ENCODE measurements at regions not wholly inside any gene's neighbourhood (a gene's known extent, or its start where the extent isn't known, plus 50 kb on each side); places are given as distances from the start of the nearest gene placed in this dataset.
"Not testable (repeated sequence)": the region's sequence is repeated elsewhere in the genome, so short reads cannot be mapped to it uniquely, and the experiment has no call there.

DNA sequence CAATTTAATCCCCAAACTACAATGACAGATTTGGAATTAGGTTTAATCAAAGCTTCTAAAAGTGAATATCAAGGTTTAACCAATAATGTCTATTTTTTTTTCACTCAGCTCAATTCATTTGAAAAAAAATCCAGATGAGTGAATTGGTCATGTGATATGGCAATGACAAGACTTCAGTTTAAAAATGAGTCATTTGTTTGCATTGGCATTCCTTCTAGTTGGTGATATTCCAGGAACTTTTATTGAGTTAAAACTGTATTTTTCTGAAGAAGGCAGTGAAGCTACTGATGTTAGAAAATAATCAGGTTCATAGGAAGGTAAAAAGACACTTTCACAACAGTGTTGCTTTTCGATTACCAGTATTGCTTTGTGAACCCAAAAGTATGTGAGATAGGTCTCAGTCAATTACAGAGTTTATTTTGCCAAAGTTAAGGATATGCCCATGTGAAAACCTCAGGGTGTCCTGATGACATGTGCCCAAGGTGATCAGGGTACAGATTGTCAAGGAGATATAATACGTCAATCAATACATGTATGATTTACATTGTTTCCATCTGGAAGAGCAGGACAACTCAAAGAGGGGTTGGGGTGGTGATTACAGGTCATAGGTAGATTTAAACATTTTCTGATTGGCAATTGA, 1214.9 kb downstream of the GALC start:
- no peak overlapping the region for H3K9ac ChIP-seq (ENCODE audit: low read depth in 1 of 2, low read length in 2 of 2)
- no peaks in the 10 kb centered on the region for H3K4me1 ChIP-seq (ENCODE audit: control insufficient read depth in 2 of 2, insufficient read depth in 2 of 2, low read length in 2 of 2)
- no peak overlapping the region for H3K27ac ChIP-seq (ENCODE audit: low read depth in 2 of 2, low read length in 2 of 2)
- no peak overlapping the region for H3K4me3 ChIP-seq (ENCODE audit: low read length in 2 of 2)
- H3K36me3 ChIP-seq (ENCODE audit: control insufficient read depth in 2 of 2, insufficient read depth in 2 of 2, low read length in 2 of 2) = no peaks in the 10 kb centered on the region
- peaks cover 0 to 6% of the 10 kb centered on the region in 2 donors for H3K9me3 ChIP-seq (ENCODE audit: control insufficient read depth in 2 of 2, low read length in 2 of 2)
- no peaks in the 10 kb centered on the region for H3K27me3 ChIP-seq (ENCODE audit: control insufficient read depth in 2 of 2, insufficient read depth in 2 of 2, low read length in 2 of 2)

DNA sequence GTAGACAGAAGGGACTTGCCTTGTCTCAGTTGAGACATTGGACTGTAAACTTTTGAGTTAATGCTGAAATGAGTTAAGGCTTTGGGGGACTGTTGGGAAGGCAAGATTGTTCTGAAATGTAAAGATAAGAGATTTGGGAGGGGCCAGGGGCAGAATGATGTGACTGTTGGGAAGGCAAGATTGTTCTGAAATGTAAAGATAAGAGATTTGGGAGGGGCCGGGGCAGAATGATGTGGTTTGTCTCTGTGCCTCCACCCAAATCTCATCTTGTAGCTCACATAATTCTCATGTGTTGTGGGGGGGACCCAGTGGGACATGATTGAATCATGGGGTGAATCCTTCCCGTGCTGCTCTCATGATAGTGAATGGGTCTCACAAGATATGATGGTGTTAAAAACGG, 1217.1 kb downstream of the GALC start:
- not testable (repeated sequence) for H3K9ac ChIP-seq (ENCODE audit: low read depth in 1 of 2, low read length in 2 of 2); H3K27me3 ChIP-seq (ENCODE audit: control insufficient read depth in 2 of 2, insufficient read depth in 2 of 2, low read length in 2 of 2); H3K36me3 ChIP-seq (ENCODE audit: control insufficient read depth in 2 of 2, insufficient read depth in 2 of 2, low read length in 2 of 2); H3K27ac ChIP-seq (ENCODE audit: low read depth in 2 of 2, low read length in 2 of 2); H3K4me3 ChIP-seq (ENCODE audit: low read length in 2 of 2); H3K9me3 ChIP-seq (ENCODE audit: control insufficient read depth in 2 of 2, low read length in 2 of 2); H3K4me1 ChIP-seq (ENCODE audit: control insufficient read depth in 2 of 2, insufficient read depth in 2 of 2, low read length in 2 of 2)

DNA sequence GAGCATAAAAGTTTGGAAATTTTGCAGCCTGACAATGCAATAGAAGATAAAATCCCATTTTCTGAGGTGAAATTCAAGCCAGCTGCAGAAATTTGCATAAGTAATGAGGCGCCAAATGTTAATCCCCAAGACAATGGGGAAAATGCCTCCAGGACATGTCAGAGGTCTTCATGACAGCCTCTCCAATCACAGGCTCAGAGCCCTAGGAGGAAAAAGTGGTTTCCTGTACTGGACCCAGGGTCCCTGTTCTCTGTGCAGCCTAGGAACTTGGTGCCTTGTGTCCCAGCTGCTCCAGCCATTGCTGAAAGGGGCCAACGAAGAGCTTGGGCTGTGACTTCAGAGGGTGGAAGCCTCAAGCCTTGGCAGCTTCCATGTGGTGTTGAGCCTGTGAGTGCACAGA, 1218.1 kb downstream of the GALC start:
- Histone ChIP-seq H3K9ac (ENCODE audit: low read depth in 1 of 2, low read length in 2 of 2) (no peak overlapping the region), H3K4me1 (ENCODE audit: control insufficient read depth in 2 of 2, insufficient read depth in 2 of 2, low read length in 2 of 2) (no peaks in the 10 kb centered on the region), H3K27ac (ENCODE audit: low read depth in 2 of 2, low read length in 2 of 2) (no peak overlapping the region), H3K27me3 (ENCODE audit: control insufficient read depth in 2 of 2, insufficient read depth in 2 of 2, low read length in 2 of 2) (no peaks in the 10 kb centered on the region), H3K36me3 (ENCODE audit: control insufficient read depth in 2 of 2, insufficient read depth in 2 of 2, low read length in 2 of 2) (no peaks in the 10 kb centered on the region), H3K9me3 (ENCODE audit: control insufficient read depth in 2 of 2, low read length in 2 of 2) (peaks cover 0 to 6% of the 10 kb centered on the region in 2 donors), H3K4me3 (ENCODE audit: low read length in 2 of 2) (no peak overlapping the region)

DNA sequence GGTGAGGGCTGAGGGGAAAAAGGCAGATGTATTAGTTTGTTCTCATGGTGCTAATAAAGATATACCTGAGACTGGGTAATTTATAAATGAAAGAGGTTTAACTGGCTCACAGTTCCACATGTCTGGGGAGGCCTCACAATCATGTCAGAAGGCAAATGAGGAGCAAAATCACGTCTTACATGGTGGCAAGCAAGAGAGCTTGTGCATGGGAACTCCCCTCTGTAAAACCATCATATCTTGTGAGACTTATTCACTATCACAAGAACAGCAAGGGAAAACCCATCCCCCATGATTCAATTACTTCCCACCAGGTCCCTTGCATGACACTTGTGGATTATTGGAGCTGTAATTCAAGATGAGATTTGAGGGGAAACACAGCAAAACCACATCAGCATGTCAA, 1220.9 kb downstream of the GALC start:
- Histone ChIP-seq H3K27ac (ENCODE audit: low read depth in 2 of 2, low read length in 2 of 2) (no peak overlapping the region), H3K9ac (ENCODE audit: low read depth in 1 of 2, low read length in 2 of 2) (no peak overlapping the region), H3K27me3 (ENCODE audit: control insufficient read depth in 2 of 2, insufficient read depth in 2 of 2, low read length in 2 of 2) (no peaks in the 10 kb centered on the region), H3K36me3 (ENCODE audit: control insufficient read depth in 2 of 2, insufficient read depth in 2 of 2, low read length in 2 of 2) (no peaks in the 10 kb centered on the region), H3K4me1 (ENCODE audit: control insufficient read depth in 2 of 2, insufficient read depth in 2 of 2, low read length in 2 of 2) (no peaks in the 10 kb centered on the region), H3K4me3 (ENCODE audit: low read length in 2 of 2) (no peak overlapping the region), H3K9me3 (ENCODE audit: control insufficient read depth in 2 of 2, low read length in 2 of 2) (peaks cover 0 to 6% of the 10 kb centered on the region in 2 donors)

DNA sequence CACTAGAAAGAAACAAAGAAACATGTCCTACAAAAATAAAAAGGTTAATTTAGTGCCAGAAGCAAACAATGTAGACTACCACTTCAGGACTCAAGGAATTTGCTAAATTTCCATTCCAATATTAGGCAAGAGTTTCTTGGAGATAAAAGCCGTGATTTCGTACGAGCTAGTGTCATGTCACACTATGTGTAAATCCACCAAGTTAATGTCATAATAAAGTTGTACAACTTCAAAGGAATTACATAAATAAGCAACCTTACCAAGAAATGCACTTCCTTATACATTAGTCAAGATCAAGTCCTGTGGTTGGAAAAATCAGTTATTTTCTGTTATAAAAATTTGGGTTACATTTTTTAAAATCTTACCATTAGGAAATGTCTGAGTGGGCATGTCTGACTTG, 1222.8 kb downstream of the GALC start:
- Histone ChIP-seq H3K4me3 (ENCODE audit: low read length in 2 of 2) (no peak overlapping the region), H3K36me3 (ENCODE audit: control insufficient read depth in 2 of 2, insufficient read depth in 2 of 2, low read length in 2 of 2) (no peaks in the 10 kb centered on the region), H3K9me3 (ENCODE audit: control insufficient read depth in 2 of 2, low read length in 2 of 2) (peaks cover 0 to 4% of the 10 kb centered on the region in 2 donors), H3K9ac (ENCODE audit: low read depth in 1 of 2, low read length in 2 of 2) (no peak overlapping the region), H3K27ac (ENCODE audit: low read depth in 2 of 2, low read length in 2 of 2) (no peak overlapping the region), H3K27me3 (ENCODE audit: control insufficient read depth in 2 of 2, insufficient read depth in 2 of 2, low read length in 2 of 2) (no peaks in the 10 kb centered on the region), H3K4me1 (ENCODE audit: control insufficient read depth in 2 of 2, insufficient read depth in 2 of 2, low read length in 2 of 2) (no peaks in the 10 kb centered on the region)

DNA sequence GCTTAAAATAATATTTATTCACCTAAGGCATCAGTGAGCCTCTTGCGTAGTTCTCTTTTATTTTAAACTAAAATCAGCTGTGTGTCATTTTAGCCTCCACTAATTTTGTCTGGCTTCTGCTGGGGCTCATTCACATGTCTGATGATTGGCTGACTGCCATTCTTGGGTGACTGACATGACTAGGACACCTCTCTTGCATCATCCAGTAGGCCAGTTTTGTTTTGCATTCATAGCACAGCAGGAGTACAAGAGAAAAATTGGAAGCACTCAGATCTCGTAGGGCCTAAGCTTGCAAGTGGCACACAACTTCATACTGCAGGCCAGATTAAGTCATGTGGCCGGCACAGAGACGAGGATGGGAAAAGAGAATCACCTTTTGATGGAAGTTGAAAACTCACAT, 1226.5 kb downstream of the GALC start:
- Histone ChIP-seq H3K9me3 (ENCODE audit: control insufficient read depth in 2 of 2, low read length in 2 of 2) (no peaks in the 10 kb centered on the region), H3K36me3 (ENCODE audit: control insufficient read depth in 2 of 2, insufficient read depth in 2 of 2, low read length in 2 of 2) (no peaks in the 10 kb centered on the region), H3K27ac (ENCODE audit: low read depth in 2 of 2, low read length in 2 of 2) (no peak overlapping the region), H3K9ac (ENCODE audit: low read depth in 1 of 2, low read length in 2 of 2) (no peak overlapping the region), H3K4me1 (ENCODE audit: control insufficient read depth in 2 of 2, insufficient read depth in 2 of 2, low read length in 2 of 2) (no peaks in the 10 kb centered on the region), H3K27me3 (ENCODE audit: control insufficient read depth in 2 of 2, insufficient read depth in 2 of 2, low read length in 2 of 2) (no peaks in the 10 kb centered on the region), H3K4me3 (ENCODE audit: low read length in 2 of 2) (no peak overlapping the region)

DNA sequence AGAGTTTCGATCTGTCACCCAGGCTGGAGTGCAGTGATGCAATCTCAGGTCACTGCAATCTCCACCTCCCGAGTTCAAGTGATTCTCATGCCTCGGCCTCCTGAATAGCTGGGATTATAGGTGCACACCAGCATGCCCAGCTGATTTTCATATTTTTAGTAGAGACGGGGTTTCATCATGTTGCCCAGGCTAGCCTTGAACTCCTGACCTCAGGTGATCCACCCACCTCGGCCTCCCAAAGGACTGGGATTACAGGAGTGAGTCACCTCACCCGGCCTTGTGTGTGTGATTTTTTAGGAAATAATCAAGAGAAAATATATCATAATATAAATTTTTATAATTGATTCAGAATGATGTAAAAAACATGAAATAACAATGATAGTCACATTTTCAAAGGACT, 1231.4 kb downstream of the GALC start:
- H3K4me1 ChIP-seq (ENCODE audit: control insufficient read depth in 2 of 2, insufficient read depth in 2 of 2, low read length in 2 of 2) = no peaks in the 10 kb centered on the region
- no peaks in the 10 kb centered on the region for H3K27me3 ChIP-seq (ENCODE audit: control insufficient read depth in 2 of 2, insufficient read depth in 2 of 2, low read length in 2 of 2)
- no peaks in the 10 kb centered on the region for H3K9me3 ChIP-seq (ENCODE audit: control insufficient read depth in 2 of 2, low read length in 2 of 2)
- H3K36me3 ChIP-seq (ENCODE audit: control insufficient read depth in 2 of 2, insufficient read depth in 2 of 2, low read length in 2 of 2) = no peaks in the 10 kb centered on the region
- H3K4me3 ChIP-seq (ENCODE audit: low read length in 2 of 2) = no peak overlapping the region
- no peak overlapping the region for H3K27ac ChIP-seq (ENCODE audit: low read depth in 2 of 2, low read length in 2 of 2)
- H3K9ac ChIP-seq (ENCODE audit: low read depth in 1 of 2, low read length in 2 of 2) = no peak overlapping the region

DNA sequence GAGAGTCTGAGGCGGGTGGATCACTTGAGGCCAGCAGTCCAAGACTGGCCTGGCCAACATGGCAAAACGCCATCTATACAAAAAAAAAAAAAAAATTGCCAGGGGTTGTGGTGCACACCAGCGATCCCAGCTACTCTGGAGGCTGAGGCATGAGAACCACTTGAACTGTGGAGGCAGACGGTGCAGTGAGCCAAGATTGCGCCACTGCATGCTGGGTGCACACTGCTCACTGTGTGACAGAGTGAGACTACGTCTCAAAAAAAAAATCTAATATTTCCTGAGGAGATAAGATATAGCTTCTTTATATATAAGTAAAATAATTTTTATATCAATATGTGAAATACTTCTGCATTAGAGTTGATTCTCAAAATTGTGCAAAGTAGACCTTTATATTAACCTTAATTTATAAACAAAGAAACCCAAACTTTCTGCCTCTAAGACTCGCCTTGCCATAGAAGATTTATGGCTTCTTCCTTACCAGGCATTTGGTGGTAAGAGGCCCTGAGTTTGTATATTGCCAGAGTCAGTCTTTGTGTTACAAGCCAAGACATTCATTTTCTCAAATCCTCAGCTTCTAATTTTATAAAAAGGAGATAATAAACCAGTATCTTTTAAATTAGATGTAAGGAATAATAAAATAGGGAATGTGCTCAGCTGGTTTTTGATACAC, 1226.7 kb downstream of the FLRT2 start:
- Histone ChIP-seq H3K9ac (ENCODE audit: low read depth in 1 of 2, low read length in 2 of 2) (no peak overlapping the region), H3K9me3 (ENCODE audit: control insufficient read depth in 2 of 2, low read length in 2 of 2) (peaks cover 0 to 3% of the 10 kb centered on the region in 2 donors), H3K27ac (ENCODE audit: low read depth in 2 of 2, low read length in 2 of 2) (no peak overlapping the region), H3K27me3 (ENCODE audit: control insufficient read depth in 2 of 2, insufficient read depth in 2 of 2, low read length in 2 of 2) (no peaks in the 10 kb centered on the region), H3K4me3 (ENCODE audit: low read length in 2 of 2) (no peak overlapping the region), H3K36me3 (ENCODE audit: control insufficient read depth in 2 of 2, insufficient read depth in 2 of 2, low read length in 2 of 2) (no peaks in the 10 kb centered on the region), H3K4me1 (ENCODE audit: control insufficient read depth in 2 of 2, insufficient read depth in 2 of 2, low read length in 2 of 2) (no peaks in the 10 kb centered on the region)

DNA sequence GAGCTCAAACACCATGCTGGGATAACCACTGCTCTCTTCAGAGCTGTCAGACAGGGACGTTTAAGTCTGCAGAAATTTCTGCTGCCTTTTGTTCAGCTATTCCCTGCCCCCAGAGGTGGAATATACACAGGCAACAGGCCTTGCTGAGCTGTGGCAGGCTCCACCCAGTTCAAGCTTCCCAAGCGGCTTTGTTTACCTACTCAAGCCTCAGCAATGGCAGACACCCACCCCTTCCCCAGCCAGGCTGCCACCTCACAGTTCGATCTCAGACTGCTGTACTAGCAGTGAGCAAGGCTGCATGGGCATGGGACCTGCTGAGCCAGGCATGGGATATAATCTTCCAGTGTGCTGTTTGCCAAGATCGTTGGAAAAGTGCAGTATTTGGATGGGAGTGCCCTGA, 1220.5 kb downstream of the FLRT2 start:
- not testable (repeated sequence) for H3K4me3 ChIP-seq (ENCODE audit: low read length in 2 of 2); H3K36me3 ChIP-seq (ENCODE audit: control insufficient read depth in 2 of 2, insufficient read depth in 2 of 2, low read length in 2 of 2); H3K9ac ChIP-seq (ENCODE audit: low read depth in 1 of 2, low read length in 2 of 2); H3K9me3 ChIP-seq (ENCODE audit: control insufficient read depth in 2 of 2, low read length in 2 of 2); H3K27me3 ChIP-seq (ENCODE audit: control insufficient read depth in 2 of 2, insufficient read depth in 2 of 2, low read length in 2 of 2); H3K27ac ChIP-seq (ENCODE audit: low read depth in 2 of 2, low read length in 2 of 2); H3K4me1 ChIP-seq (ENCODE audit: control insufficient read depth in 2 of 2, insufficient read depth in 2 of 2, low read length in 2 of 2)

DNA sequence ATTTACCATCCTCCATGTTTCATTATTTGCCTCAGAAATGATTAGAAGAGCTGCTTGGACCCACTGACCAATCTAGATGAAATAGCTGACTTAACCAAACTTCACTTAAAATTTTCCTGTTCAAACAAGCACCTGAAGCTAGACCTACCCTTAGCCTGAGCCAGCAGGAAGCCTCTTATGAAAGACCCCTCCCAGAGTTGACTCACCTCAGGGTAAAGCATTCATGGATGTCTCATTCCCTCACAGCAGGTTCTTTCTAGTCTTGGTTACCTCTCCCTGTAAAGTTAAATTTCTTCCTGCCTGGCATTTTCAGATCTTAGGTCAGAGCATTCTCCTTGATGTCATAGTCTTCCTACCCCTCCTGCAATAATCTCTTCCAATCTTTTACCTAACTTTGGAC, 1209.8 kb downstream of the FLRT2 start:
- H3K27ac ChIP-seq (ENCODE audit: low read depth in 2 of 2, low read length in 2 of 2) = no peak overlapping the region
- no peak overlapping the region for H3K9ac ChIP-seq (ENCODE audit: low read depth in 1 of 2, low read length in 2 of 2)
- no peaks in the 10 kb centered on the region for H3K36me3 ChIP-seq (ENCODE audit: control insufficient read depth in 2 of 2, insufficient read depth in 2 of 2, low read length in 2 of 2)
- no peaks in the 10 kb centered on the region for H3K9me3 ChIP-seq (ENCODE audit: control insufficient read depth in 2 of 2, low read length in 2 of 2)
- no peaks in the 10 kb centered on the region for H3K27me3 ChIP-seq (ENCODE audit: control insufficient read depth in 2 of 2, insufficient read depth in 2 of 2, low read length in 2 of 2)
- H3K4me3 ChIP-seq (ENCODE audit: low read length in 2 of 2) = no peak overlapping the region
- H3K4me1 ChIP-seq (ENCODE audit: control insufficient read depth in 2 of 2, insufficient read depth in 2 of 2, low read length in 2 of 2) = no peaks in the 10 kb centered on the region
